ENCODE measurements at regions not wholly inside any gene's neighbourhood (a gene's known extent, or its start where the extent isn't known, plus 50 kb on each side); places are given as distances from the start of the nearest gene placed in this dataset.

GRCh38 chrX:39163581-39164126, 362.4 kb downstream of the MID1IP1 start:
- no peak for DNase-seq
- no peak overlapping the region for H3K27ac Mint-ChIP-seq
- no peak for TF ChIP-seq CTCF (IDR thresholded peaks at IDR 0.05)
- H3K4me1 Mint-ChIP-seq (ENCODE audit: low read depth), result peaks cover 14% of the 10 kb centered on the region
- H3K27me3 Mint-ChIP-seq (ENCODE audit: insufficient read depth), result peaks cover 7% of the 10 kb centered on the region
- no peaks in the 10 kb centered on the region for H3K36me3 Mint-ChIP-seq (ENCODE audit: low read depth)
- no peaks in the 10 kb centered on the region for H3K9me3 Mint-ChIP-seq
- H3K4me3 Mint-ChIP-seq, result no peak overlapping the region

- no peaks in the 10 kb centered on the region for H3K9me3 Mint-ChIP-seq
- TF ChIP-seq CTCF (IDR thresholded peaks at IDR 0.05), result no peak
- no peak for DNase-seq
- H3K36me3 Mint-ChIP-seq (ENCODE audit: low read depth), result no peaks in the 10 kb centered on the region
- peaks cover 8% of the 10 kb centered on the region for H3K4me1 Mint-ChIP-seq (ENCODE audit: low read depth)
- peaks cover 7% of the 10 kb centered on the region for H3K27me3 Mint-ChIP-seq (ENCODE audit: insufficient read depth)
- H3K4me3 Mint-ChIP-seq, result no peak overlapping the region
- H3K27ac Mint-ChIP-seq, result no peak overlapping the region
Observed at GRCh38 chrX:39164212-39164611, 363.0 kb downstream of the MID1IP1 start.

- no peak overlapping the region for H3K27ac Mint-ChIP-seq
- H3K9me3 Mint-ChIP-seq, result no peaks in the 10 kb centered on the region
- peaks cover 10% of the 10 kb centered on the region for H3K27me3 Mint-ChIP-seq (ENCODE audit: insufficient read depth)
- no peaks in the 10 kb centered on the region for H3K4me1 Mint-ChIP-seq (ENCODE audit: low read depth)
- no peak for DNase-seq
- TF ChIP-seq CTCF (IDR thresholded peaks at IDR 0.05), result no peak
- no peak overlapping the region for H3K4me3 Mint-ChIP-seq
- no peaks in the 10 kb centered on the region for H3K36me3 Mint-ChIP-seq (ENCODE audit: low read depth)
Observed at GRCh38 chrX:39165185-39165584, 363.9 kb downstream of the MID1IP1 start.

- H3K27ac Mint-ChIP-seq, result no peak overlapping the region
- H3K4me1 Mint-ChIP-seq (ENCODE audit: low read depth), result no peaks in the 10 kb centered on the region
- no peak for DNase-seq
- no peaks in the 10 kb centered on the region for H3K36me3 Mint-ChIP-seq (ENCODE audit: low read depth)
- H3K27me3 Mint-ChIP-seq (ENCODE audit: insufficient read depth), result peaks cover 10% of the 10 kb centered on the region
- no peak for TF ChIP-seq CTCF (IDR thresholded peaks at IDR 0.05)
- no peaks in the 10 kb centered on the region for H3K9me3 Mint-ChIP-seq
- no peak overlapping the region for H3K4me3 Mint-ChIP-seq
Observed at GRCh38 chrX:39165773-39166172, 364.5 kb downstream of the MID1IP1 start.

GRCh38 chrX:39167791-39168190, 366.5 kb downstream of the MID1IP1 start:
- Mint-ChIP-seq H3K9me3 (no peaks in the 10 kb centered on the region), H3K27ac (no peak overlapping the region), H3K4me3 (no peak overlapping the region), H3K36me3 (ENCODE audit: low read depth) (no peaks in the 10 kb centered on the region), H3K4me1 (ENCODE audit: low read depth) (no peaks in the 10 kb centered on the region), H3K27me3 (ENCODE audit: insufficient read depth) (peaks cover 10% of the 10 kb centered on the region)
- TF ChIP-seq CTCF (IDR thresholded peaks at IDR 0.05), result no peak
- DNase-seq, result no peak

- no peak overlapping the region for H3K27ac Mint-ChIP-seq
- H3K4me1 Mint-ChIP-seq (ENCODE audit: low read depth), result no peaks in the 10 kb centered on the region
- no peaks in the 10 kb centered on the region for H3K36me3 Mint-ChIP-seq (ENCODE audit: low read depth)
- H3K9me3 Mint-ChIP-seq, result no peaks in the 10 kb centered on the region
- H3K27me3 Mint-ChIP-seq (ENCODE audit: insufficient read depth), result peaks cover 8% of the 10 kb centered on the region; the same call in 1 of the 2 replicates
- no peak for TF ChIP-seq CTCF (IDR thresholded peaks at IDR 0.05)
- DNase-seq, result no peak
- no peak overlapping the region for H3K4me3 Mint-ChIP-seq
Observed at GRCh38 chrX:39168609-39169008, 367.4 kb downstream of the MID1IP1 start.

Data from HFFc6 (cell line).